ENCODE measurements at regions not wholly inside any gene's neighbourhood (a gene's known extent, or its start where the extent isn't known, plus 50 kb on each side); places are given as distances from the start of the nearest gene placed in this dataset.
"Not testable (repeated sequence)": the region's sequence is repeated elsewhere in the genome, so short reads cannot be mapped to it uniquely, and the experiment has no call there.

DNA sequence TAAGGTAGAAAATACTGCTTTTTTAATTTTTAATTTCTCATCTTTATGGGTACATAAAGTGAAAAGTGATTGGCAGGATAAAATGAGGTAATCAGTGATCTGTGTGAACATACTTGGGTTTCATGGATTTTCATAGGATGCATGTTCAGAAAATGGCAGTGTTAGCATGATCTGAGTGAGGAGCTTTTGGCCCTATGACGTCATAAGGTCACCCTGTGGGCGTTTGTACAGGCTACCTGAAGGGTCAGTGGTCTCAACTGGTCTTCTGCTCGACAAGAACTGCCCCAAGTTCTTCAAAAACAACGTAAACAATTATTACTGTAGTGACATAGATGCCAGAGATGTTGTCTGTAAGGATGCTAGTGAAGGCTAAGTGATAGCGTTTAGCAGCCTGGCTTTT is 124.5 kb upstream of the OSTN start:
- no peak for DNase-seq

DNA sequence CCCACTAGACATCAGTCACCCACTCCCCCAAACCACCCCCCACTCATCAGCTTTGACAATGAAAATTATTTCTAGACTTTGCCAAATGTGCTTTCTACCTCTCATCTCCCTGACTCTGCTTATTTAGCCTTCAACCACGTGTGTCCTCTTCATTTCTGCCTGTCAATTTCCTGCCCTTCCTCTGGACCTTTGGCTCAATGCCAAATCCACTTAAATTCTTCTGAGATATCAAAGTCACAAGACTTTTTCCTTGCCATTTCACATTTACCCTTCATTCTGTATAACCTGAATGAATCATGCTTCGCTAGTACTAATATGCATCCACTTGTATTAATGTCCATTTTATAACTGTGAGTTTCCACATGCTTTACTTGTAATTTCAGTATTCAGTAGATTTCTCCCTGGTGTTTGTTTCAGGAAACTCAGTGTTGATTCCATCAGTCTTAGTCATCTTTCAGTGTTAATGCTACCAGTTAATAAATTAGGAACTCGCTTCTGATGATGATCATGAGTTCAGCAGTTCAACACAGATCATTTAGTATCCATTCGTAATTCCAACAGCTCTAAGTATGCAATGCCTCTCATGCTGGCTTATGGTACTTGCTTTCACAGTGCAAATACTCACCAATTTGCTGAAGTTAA is 128.2 kb upstream of the OSTN start:
- DNase-seq, result no peak

DNA sequence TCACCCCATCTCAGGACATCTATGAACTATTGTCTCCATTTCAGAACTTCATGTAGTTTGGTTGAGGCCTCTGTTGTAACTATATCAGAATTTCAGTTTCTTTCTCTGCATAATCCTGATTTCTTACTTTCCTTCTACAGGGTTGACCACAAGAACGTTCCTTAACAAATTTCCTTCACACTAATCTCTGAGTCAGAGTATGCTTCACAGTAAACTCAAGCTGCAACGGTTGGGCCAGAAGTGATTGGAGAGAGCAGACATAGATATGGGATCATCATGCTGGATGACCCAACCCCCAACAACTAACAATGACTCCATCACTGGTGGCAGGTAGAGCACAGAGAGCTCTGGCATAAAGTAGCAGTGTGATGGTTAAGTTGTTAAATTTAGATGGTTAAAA is 128.8 kb upstream of the OSTN start:
- no peak for DNase-seq

DNA sequence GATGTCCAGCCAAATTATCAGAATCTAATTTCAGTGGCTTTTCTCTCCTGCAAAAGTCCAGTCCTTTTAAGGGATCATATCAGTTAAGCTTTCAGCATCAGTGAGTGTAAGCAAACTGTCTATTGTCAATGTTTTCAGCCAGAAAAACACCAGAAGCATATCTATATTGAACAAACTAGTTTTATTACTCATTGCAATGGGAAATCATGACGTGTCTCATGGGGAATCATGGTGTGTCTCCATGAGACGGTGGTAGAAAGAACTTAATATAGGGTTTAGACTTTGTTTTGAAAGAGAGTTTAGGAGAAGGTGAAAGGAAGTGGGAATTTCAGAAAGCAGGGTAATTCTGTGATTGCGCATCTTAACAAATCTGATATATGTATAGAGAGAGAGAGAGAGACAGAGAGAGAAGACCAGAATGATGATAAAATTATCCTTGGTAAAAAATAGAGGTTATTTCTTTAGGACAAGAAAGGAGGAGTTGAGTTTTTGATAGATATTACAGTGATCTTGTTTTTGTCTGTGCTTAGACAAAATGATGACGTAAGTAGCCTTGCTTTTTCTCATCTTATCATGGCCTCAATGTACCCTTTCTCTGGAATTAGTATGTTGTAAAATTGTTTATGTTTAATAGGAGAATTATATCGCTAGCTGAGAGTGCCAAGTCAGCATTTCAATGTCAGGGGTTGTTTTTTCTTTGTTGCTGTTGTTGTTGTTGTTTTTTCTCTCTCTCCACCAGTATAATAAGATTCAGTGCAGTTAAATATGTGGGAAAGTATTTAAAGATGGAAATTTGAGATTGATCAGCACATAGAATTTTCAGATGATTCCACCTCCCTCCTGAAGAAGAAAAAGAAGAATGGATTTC is 129.9 kb upstream of the OSTN start:
- DNase-seq, result no peak

DNA sequence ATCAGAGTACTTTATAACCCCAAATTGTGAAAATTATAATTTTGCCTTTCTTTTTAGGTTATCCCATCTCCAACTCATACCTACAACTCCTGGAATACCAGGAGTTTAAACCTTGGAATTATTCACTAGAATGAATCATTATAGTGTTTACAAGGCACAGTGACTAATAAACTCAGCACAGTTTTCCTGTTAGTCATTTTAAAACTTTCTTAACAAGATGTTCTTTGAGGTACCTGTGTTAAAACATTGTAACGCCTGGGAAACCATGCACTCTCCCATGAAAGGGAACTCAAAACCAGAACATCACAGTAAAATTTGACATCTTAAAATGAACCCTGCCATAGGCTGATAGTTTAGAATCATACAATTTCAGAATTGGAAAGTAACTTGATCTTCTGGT is 132.4 kb upstream of the OSTN start:
- no peak for DNase-seq

DNA sequence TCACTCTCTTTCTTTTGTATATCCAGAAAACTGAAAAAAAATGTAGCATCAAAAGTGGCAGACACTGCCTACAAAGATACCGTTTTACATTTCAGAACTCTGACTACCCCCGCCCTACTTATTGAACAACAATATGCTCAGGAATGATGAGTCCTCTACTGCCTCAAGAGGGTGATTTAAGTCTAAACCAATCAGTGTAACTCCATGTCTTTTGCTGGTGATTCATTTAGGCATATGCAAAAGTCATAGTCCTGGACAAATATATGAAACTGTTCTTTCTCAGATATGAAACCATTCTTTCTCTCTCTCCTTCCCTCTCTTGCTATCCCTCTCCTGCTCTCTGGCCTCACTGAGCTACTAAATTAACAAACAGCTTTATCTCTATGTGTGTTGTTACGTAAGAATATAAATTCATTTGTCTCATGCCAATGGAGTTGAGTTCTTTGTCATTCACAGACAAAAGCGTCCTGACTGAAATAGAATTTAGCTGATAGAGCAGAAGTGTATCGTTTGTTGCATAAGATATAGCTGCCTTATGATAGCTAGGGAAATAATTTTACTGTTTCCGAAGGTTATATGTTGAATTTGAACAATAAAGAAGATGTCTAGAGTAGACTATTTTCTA is 133.7 kb upstream of the OSTN start:
- no peak for DNase-seq

DNA sequence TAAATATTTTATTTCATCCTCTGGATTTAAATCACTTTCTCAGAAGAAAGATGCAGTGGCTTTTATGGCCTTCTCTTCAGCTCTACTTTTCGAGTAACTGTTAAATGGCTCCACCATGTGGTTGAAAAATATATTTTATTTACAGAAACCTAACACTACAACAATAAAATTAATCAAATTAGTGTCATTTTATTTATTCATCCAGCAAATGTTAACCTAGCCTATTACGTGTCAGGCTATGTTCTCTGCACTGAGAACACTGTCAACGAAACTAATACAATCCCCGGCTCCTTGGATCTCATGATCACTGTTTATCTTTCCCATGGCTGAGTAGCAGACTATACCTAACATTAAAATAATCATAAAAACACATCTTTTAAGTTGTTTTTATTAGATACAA is 148.0 kb upstream of the OSTN start:
- DNase-seq, result no peak

DNA sequence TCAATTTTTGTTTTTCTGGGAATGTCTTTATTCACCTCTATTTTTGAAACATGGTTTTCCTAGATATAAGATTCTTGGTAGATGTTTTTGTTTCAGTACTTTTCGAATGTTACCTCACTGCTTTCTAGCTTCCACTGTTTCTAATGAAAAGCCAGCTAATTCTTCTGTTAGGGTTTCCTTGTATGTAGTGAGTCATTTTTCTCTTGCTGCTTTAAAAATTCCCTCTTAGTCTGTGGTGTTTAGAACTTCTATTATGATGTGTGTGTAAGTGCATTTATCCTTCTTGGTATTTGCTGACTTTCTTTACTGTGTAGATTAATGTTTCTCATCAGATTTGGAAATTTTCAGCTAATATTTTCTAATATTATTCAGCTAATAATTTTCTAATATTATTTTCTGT is 151.1 kb upstream of the OSTN start:
- no peak for DNase-seq

DNA sequence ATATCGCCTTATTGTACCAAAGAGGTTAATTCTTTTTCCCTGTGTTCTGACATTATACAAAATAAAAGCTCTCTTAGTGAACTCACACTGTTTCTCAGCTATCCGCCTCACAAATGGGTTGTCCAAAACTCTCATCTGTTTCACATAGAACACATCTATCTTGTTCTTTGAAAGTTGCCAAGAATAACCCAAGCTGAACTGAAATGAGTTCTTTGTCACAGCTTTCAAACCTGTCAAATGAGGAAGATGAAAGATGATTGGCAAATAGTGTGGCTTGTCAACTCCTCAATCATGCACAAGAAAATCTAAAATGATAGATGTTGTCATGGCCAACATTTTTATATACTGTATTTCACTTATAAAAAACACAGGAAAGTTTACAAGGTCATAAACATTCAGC is 168.1 kb upstream of the OSTN start:
- DNase-seq, result no peak

DNA sequence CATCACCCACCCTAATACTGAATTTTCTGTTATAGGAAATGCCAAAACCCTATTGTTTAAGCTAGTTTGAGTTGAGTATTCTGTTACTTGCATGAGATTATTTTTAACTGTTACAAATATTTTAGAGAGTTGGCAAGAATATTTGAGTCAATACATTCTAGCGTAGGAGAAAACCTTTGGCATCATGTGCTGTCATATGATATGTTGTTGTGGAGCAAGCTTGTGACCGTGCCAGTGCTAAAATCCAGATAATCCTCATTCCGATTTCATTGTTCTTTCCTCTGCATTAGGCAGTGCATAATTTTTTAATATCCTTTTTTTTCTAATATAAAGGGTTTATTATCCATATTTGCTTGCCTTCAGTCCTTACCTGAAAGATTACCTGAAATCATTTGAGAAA is 168.0 kb upstream of the GMNC start:
- no peak for DNase-seq

DNA sequence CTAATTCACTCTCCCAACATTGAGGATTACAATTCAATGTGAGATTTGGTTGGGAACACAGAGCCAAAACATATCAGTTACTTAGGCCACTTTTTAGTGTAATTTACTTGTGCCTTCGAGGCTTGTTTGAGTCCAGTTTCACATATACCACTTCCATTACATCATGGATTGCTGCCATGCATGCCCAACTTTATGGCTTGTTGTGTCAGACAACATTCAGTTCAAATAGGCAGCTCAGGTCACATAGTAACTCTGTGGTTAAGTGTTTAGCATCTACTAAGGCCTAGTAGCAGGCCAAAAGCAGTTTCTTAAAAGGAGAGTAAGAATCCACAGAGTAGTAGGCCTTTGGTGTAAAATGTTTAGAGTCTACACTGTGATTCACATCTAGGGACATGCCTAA is 164.3 kb upstream of the GMNC start:
- DNase-seq, result no peak

DNA sequence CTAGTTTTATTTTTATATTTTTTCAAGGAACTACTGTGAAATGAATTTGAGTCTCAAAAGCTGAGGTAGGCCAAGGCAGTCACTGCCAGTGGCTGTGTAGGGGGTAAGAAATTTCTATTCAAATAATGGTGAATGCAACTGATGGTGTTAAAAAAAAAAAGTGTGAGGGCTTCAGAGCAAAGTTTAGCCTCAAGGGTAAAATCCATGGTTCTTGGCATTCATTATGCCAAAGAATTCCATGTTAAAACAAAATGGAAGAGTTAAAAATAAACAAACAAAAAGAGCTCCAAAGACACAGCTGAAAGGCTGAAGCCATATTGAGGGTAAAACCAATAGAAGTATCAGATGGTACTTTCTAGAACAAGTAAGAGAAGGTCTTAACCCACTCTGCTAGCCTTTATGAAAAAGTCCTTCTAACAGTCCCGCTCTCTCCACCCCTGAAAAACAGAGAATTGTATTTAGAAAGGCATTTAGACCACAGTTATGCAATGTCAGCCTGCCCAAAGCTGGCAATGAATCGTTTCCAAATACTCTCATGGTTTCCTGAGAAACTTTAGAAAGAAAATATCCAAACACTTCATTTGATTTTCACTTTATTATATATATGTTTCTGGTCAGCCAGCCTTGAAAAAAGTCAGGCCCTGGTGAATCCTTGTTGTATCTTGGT is 158.4 kb upstream of the GMNC start:
- no peak for DNase-seq

DNA sequence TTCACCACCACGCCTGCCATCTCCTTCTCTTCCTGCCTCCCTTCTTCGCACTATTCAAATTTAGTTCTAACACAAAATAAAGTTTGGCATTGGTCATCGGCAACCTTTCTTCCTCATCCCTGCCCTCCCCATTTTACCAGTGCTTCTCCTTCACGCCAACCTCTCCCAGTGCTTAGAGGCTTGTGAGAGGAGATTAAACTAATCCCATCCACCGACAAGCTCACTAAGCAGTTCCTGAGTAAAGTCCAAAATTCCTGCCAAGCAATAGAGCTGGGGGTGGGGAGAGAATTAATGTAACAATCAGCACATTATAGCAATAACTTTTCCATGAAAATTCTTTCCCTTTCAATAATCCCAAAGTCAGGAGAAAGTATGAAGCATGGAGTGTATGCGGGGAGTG is 157.4 kb upstream of the GMNC start:
- no peak for DNase-seq

DNA sequence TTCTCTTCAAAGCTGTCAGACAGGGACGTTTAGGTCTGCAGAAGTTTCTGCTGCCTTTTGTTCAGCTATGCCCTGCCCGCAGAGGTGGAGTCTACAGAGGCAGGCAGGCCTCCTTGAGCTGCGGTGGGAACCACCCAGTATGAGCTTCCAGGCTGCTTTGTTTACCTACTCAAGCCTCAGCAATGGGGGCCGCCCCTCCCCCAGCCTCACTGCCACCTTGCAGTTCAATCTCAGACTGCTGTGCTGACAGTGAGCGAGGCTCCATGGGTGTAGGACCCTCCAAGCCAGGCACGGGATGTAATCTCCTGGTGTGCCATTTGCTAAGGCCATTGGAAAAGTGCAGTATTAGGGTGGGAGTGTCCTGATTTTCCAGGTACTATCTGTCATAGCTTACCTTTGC is 153.5 kb upstream of the GMNC start:
- DNase-seq, result not testable (repeated sequence)

DNA sequence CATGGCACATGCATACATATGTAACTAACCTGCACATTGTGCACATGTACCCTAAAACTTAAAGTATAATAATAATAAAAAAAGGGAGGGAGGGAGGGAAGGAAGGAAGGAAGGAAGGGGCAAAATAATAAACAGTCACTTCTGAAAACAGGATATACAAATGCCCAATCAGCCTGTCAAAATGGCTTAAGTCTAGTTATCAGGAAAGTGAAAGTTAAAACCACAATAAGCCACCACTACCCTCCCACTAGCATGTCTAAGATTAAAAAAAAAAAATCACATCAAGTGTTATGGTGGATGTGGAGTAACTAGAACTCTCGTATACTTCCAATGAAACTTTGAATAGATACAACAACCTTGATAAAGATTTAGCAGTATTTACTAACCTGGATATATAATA is 145.6 kb upstream of the GMNC start:
- no peak for DNase-seq

DNA sequence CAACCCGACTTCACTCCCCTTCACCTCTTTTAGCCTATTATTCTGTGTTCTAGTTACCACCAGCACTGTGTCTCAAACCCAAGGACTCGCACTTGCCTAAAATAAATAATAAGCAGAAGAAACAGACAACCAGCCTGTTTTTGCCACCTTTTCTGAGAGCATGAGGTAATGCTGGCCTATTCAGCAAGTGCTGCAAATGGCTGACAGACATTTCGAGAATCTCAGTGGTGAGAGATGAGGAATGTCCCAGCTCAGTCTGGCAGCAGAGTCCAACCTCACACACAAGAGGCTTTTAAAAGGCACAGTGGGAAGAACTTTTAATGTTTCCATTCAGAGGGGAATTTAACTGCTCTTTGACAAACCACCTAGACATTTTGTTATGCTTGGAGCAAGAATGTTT is 143.3 kb upstream of the GMNC start:
- no peak for DNase-seq

DNA sequence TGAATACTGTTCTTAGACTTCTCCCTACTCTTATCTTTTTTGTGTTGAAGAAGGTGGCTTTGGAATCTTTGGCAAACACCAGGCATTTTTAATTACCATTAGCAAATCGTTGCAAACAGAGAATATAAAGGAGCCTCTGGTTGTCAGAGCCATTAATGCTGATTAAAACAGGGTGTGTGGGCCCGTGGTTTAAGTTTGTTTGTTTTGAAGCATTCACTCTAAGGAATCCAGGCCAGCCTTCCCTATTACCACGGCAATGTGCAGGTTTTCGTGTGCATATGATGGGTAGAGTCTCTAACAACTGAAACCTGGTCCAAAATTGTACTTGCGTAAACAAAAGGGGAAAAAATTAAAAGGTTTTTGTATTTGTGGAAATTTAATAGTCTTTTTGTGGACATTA is 141.2 kb upstream of the GMNC start:
- DNase-seq, result no peak

DNA sequence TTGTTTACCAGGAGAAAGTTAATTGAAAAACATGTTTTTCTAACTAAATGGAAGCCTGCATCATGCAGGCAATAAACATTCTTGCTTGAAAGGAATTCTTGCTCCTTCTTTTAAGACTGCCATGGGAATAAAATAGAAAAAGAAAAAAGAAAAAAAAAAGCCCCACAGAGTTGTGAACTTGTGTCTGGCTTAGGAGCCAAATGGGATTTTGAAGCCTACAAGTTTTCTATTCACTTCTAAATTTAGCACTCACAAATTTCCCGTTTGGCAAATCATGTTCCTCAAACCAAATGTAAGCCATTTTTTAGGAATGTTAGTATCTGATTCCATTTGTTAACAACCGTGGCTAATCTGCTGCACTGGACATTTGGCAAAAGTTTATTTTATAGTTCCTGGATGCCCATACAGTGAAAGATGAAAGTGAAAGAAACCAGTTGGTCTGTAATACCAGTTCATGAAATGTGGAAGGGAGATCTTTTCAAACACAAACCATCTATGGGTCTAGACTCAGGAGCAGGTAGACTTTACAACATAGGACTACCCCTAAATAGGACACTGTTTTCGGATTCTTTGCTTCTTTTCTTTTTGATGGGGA is 133.8 kb upstream of the GMNC start:
- DNase-seq, result no peak

DNA sequence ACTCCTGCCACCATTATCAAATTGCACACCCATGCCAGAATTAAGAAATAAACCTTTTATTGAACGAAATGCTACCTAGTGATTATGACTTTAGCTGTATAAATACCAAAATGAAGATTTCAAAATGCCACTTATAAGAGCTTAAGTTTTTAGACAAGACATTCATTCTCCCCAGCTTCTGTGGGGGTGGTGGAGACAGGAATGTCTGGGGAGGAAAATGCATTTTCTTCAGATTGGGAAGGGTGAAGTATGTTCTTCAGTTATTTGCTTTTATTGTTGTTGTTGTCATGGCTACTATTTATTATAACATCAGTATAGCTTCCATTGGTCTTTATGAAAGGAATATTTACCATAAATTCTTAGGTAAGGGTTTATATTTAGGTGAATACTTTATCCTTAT is 132.7 kb upstream of the GMNC start:
- DNase-seq, result no peak

DNA sequence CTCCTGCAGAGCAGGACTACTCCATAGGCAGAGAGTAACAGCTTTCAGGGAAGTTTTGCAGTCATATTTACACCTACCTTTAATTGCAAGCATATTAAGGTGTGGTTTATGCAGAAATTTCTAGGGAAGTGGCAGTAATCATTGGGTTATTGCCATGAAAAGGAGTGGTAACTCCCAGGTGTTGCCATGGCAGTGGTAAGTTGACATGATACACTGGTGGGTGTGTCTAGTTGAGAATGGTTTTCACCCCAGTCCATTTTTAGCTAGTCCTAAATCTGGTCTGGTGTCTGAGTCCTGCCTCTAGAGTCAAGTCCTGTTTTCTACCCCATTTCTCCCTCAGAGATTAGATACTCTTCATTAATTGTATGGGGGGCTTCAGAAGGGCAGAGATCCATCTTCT is 128.4 kb upstream of the GMNC start:
- no peak for DNase-seq

DNA sequence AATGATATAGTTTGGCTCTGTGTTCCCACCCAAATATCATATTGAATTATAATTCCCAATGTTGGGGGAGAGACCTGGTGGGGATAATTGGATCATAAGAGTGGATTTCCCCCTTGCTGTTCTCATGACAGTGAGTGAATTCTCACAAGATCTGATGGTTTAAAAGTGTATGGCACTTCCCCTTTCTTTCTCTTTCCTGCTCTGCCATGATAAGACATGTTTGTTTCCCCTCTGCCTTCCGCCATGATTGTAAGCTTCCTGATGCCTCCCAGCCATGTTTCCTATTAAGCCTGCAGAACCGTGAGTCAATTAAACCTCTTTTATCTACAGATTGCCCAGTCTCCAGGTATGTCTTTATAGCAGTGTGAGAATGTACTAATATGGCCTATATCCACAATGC is 126.7 kb upstream of the GMNC start:
- no peak for DNase-seq

DNA sequence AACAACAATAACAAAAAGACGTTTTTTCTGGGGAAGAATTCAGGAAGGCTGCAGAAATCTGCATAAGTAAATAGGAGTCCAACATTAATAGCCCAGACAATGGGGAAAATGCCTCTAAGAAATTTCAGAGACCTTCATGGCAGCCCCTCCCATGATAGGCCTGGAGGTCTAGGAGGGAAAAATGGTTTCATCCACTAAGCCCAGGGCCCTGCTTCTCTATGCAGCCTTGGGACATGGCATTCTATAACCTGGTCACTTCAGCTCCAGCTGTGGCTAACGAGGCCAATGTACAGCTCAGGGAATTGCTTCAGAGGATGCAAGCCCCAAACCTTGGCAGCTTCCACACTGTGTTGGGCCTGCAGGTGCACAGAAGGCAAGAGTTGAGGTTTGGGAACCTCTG is 125.6 kb upstream of the GMNC start:
- no peak for DNase-seq

DNA sequence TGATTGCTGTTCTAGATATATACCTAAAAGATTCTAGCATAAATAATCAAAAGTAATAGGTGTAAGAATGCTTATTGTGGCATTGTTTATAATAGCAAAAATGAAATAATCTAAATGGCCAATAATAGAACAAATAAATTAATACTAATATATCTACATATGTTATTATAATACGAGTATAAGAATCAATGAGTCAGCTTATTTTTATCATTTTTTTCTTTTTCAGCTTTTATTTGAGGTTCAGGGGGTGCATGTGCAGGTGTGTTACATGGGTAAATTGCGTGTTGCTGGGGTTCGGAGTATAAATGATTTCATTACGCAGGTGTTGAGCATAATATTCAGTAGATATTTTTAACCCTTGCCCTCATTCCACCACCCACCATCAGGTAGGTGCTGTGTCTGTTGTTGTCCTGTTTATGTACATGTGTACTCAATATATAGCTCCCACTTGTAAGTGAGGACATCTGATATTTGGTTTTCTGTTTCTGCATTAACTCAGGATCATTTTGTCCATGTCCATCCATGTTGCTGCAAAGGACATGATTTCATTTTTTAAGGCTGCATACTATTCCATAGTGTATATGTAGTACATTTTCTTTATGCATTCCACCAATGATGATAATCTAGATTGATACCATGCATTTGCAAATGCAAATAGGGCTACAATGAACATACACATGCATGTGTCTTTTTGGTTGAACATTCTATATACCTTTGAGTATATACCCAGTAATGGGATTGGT is 122.2 kb upstream of the GMNC start:
- no peak for DNase-seq

All from KG1 (cell line).